Mesothelial cell of epicardium (in vitro differentiated cells): ENCODE measurements at regions not wholly inside any gene's neighbourhood (a gene's known extent, or its start where the extent isn't known, plus 50 kb on each side); places are given as distances from the start of the nearest gene placed in this dataset.
A peak's percentile ranks its signal among the peaks of the same experiment; 100 is the strongest.

Experiments
- DNase-seq, 2 experiments: peaks; one replicate each; pipeline ENCODE4 v3.0.0; 2021; ENCODE audit warnings: low spot score in 2 of 2; ENCODE audit not compliant: unreplicated experiment in 2 of 2
- H3K27ac Mint-ChIP-seq: 2 replicates; pipeline ENCODE4 v1.8.0; 2021; ENCODE audit warnings: mixed read lengths
- H3K27me3 Mint-ChIP-seq: 2 replicates; pipeline ENCODE4 v1.8.0; 2021; ENCODE audit warnings: low read depth, mixed read lengths
- H3K36me3 Mint-ChIP-seq: 2 replicates; pipeline ENCODE4 v1.8.0; 2021; ENCODE audit warnings: mixed read lengths
- H3K4me1 Mint-ChIP-seq: 2 replicates; pipeline ENCODE4 v1.8.0; 2021; ENCODE audit warnings: mixed read lengths
- H3K4me3 Mint-ChIP-seq: 2 replicates; pipeline ENCODE4 v1.8.0; 2021; ENCODE audit warnings: mild to moderate bottlenecking, moderate library complexity, mixed read lengths
- H3K9me3 Mint-ChIP-seq: 2 replicates; pipeline ENCODE4 v1.8.0; 2021; ENCODE audit warnings: mixed read lengths
- CTCF ChIP-seq: fragments of 200-600 bp; sonication (generic); IDR thresholded peaks from one replicate; pipeline ENCODE4 v1.5.0; 2021; ENCODE audit warnings: antibody characterized with exemption; ENCODE audit not compliant: unreplicated experiment

- peaks cover 16% of the 10 kb centered on the region for H3K4me1 Mint-ChIP-seq
- no peak for TF ChIP-seq CTCF
- no peaks in the 10 kb centered on the region for H3K27me3 Mint-ChIP-seq
- H3K27ac Mint-ChIP-seq = peak overlapping the region; percentile 91
- H3K4me3 Mint-ChIP-seq = no peak overlapping the region
- peaks cover 8% of the 10 kb centered on the region for H3K36me3 Mint-ChIP-seq
- DNase-seq = no peak
- peaks cover 24% of the 10 kb centered on the region for H3K9me3 Mint-ChIP-seq
These were observed 54.2 kb upstream of the MAP2 start for GRCh38 chr2:209369656-209370055.

DNA sequence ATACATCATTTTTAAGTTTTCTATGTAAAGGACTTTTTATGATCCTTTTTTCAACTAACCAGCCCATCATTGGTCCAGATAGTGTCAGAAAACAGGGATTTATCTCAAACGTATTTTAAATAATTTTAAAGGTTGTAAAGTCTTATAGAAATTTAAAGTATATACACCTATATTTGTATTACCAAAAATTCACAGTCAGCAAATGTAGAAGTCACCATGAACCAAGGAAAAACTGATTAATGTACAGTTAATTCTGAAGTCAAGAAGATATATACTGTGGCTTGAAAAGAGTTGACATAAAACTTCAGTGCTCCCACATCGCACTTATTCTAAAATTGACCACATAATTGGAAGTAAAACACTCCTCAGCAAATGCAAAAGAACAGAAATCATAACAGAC is 52.4 kb upstream of the MAP2 start:
- DNase-seq = no peak
- peaks cover 16% of the 10 kb centered on the region for H3K4me1 Mint-ChIP-seq
- no peak overlapping the region for H3K27ac Mint-ChIP-seq
- no peaks in the 10 kb centered on the region for H3K27me3 Mint-ChIP-seq
- H3K4me3 Mint-ChIP-seq = no peak overlapping the region
- peaks cover 38% of the 10 kb centered on the region for H3K9me3 Mint-ChIP-seq
- TF ChIP-seq CTCF = no peak
- H3K36me3 Mint-ChIP-seq = peaks cover 8% of the 10 kb centered on the region
